HG02884 (cell line): ENCODE measurements at regions not wholly inside any gene's neighbourhood (a gene's known extent, or its start where the extent isn't known, plus 50 kb on each side); places are given as distances from the start of the nearest gene placed in this dataset.
"Not testable (repeated sequence)": the region's sequence is repeated elsewhere in the genome, so short reads cannot be mapped to it uniquely, and the experiment has no call there.

Experiments
- ATAC-seq: cut with Tn5 transposase; IDR thresholded peaks from one replicate; pipeline ENCODE4 v1.9.1; 2021; ENCODE audit warnings: mild to moderate bottlenecking, moderate library complexity; ENCODE audit not compliant: unreplicated experiment

- no peak for ATAC-seq
Observed at GRCh38 chr7:113610572-113610971, 308.2 kb downstream of the PPP1R3A start.

DNA sequence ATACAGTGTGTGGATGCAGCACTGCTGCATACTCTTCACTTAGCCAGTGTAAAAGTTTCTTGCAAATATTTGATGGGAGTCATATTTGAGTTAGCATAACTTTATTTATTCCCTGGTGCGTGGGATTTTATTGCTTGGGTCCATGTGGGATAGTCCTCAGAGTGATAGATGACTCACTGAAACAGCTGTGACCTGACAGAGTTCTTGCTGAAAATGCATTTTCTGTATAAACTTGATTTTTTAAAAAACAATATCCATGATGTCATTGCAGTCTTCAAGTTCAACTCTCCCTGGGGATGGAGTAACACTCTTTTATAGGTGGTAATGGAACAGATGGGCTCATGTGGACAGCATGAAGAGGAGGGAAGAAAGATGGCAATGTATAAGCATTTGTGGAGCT is 310.0 kb downstream of the PPP1R3A start:
- no peak for ATAC-seq

- no peak for ATAC-seq
Observed at GRCh38 chr7:113606325-113606724, 312.5 kb downstream of the PPP1R3A start.

GRCh38 chr7:113600428-113600827 is 318.4 kb downstream of the PPP1R3A start:
- not testable (repeated sequence) for ATAC-seq

DNA sequence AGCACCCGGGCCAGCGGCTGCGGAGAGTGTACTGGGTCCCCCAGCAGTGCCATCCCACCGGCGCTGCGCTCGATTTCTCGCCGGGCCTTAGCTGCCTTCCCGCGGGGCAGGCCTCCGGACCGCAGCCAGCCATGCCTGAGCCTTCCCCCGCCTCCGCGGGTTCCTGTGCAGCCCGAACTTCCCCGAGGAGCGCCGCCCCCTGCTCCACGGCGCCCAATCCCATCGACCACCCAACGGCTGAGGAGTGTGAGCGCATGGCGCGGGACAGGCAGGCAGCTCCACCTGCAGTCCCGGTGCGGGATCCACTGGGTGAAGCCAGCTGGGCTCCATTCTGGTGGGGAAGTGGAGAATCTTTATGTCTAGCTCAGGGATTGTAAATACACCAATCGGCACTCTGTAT is 325.4 kb downstream of the PPP1R3A start:
- ATAC-seq: not testable (repeated sequence)

DNA sequence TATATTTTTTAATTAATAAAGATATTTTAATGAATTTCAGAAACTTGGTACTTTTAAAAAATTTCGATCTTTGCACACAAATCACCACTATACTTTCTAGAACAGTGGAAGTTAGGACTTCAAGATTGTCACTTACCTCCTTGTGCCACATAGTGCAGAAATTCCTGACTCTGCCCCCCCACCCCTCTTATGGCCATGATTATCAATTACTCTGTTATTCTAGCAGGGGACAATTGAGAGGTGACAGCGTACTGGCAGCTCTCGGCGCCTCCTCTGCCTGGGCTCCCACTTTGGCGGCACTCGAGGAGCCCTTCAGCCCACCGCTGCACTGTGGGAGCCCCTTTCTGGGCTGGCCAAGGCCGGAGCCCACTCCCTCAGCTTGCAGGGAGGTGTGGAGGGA is 325.9 kb downstream of the PPP1R3A start:
- ATAC-seq: not testable (repeated sequence)

DNA sequence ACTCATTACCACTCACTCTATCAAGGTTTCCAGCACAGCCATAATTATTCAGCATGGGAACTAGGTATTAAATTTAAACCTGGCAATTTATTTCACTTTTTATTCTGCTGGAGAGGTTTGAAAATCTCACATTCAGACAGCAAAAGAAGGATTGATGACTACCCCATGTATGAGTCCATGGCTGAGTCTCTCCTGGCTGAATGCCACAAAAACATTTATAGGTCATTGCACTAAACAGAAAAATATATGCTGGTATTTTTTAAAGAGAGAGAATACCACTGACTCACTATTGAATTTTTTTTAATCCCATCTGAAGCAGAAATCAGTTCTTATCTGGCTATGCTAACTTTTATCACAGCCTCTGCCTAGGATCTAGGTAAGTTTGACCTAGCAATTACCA is 336.3 kb downstream of the PPP1R3A start:
- no peak for ATAC-seq

DNA sequence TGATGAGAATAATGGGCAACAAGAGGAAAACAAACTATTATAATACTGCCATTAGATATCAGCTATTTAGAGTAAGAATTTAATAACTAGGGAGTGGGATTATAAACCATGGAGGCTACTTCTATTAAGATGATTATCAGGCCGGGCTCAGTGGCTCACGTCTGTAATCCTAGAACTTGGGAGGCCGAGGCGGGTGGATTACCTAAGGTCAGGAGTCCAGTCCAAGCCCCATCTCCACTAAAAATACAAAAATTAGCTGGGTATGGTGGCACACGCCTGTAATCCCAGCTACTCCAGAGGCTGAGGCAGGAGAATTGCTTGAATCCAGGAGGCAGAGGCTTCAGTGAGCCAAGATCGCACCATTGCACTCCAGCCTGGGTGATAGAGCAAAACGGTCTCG is 355.6 kb downstream of the PPP1R3A start:
- ATAC-seq: not testable (repeated sequence)

- no peak for ATAC-seq
Observed at GRCh38 chr7:113562801-113563200, 356.0 kb downstream of the PPP1R3A start.

DNA sequence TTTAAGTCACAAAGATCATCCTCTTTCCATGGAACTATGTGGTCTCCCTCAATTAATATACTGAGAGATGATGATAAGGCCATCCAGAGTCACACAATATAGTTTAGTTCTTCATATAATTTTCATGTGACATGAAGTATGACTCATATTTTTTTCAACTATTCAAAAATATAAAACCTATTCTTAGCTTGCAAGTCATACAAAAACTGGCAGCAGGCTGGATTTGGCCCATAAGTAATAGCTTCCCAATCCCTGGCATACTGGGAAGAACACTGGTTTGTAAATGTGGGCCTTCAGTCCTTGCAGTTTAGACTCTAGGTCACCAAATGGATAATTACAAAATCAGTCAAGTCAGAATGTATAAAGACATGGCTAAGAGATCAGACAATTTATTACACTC is 356.6 kb downstream of the PPP1R3A start:
- no peak for ATAC-seq

DNA sequence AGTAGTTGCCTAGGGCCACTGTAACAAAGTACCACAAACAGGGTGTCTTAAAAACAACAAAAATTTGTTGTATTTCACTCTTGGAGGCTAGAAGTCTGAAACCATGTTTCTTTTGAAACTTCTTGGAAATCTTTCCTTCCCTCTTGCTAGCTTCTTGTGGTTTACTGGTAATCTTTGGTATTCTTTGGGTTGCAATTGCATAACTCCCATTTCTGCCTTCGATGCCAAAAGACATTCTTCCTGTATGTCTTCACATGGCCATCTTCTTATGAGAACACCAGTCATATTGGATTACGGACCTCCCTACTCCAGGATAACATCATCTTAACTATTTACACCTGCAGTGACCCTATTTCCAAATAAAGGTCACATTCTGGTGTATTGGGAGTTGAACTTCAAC is 357.4 kb downstream of the PPP1R3A start:
- ATAC-seq: no peak

DNA sequence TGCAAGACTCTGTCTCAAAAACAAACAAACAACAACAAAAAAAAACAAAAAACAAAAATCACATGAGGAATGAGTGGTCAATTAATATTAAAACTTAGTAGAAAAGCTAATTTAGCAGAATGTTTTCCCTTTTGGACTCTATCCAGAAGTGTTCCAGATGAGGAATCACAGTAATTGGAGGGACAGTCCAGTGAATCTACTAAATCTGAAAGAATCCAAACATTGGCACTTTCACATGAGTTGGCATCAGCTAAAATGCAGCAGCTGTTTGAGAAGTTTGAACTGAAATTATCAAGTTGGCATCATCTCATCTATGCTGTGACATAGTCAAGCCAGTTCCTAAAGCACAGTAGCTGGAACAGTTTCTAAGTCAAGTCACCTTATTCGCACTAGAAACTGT is 367.8 kb downstream of the PPP1R3A start:
- no peak for ATAC-seq

DNA sequence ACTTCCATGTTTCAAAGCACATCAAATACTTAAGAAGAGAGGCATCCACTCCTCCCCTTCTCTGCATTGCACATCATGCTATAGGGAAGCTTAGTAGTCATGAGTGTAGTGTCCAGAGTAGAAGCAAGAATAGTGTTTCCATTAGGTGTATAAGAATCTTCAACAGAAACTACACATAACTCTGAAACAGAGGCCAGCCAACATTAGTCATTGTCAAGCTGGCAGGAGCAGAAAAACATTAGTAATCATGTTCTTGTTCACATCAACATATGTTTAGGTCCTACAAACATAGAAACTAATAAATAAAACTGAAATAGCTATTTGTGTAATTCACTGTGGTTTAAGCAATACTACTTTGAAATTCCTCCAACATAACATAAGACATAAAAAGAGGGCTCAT is 370.2 kb downstream of the PPP1R3A start:
- ATAC-seq: no peak

DNA sequence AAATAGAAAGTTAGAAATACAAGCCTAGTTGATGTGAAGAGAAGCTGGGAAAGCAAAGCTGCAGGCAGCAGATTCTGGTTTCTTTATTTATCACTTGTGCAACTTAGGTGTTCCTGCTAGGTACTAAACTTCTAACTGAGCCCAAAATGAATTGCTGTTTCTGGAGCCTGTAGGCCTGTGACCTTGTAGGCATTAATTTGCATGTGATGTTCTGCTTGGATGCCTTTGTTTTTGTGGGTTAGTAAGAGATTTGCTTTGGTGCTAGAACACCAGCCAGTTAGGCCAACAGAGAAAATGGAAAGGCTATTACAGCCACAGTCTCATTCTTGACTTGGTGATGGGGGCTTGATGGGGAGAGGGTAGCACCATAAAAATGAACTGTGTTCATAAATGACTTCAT is 370.7 kb downstream of the PPP1R3A start:
- ATAC-seq: no peak

GRCh38 chr7:113521468-113521867 is 397.3 kb downstream of the PPP1R3A start:
- ATAC-seq: no peak

DNA sequence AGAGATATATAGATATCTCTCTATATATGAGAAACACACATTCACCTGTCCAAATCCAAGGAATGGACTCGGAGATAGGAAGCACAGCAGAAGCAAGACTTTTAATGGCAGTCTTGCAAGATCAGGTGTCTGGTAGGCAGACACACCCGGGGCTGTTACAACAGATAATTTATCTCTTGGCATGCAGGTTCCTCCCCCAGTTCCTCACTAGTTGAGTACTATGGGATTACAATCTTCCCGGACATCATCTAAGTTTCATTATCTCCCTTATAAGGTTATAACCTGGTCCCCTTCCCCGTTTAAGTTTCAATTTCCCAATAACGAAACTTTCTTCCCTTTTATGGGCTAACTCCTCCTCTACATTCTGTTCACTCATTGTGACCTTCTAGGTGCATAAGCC is 399.3 kb downstream of the PPP1R3A start:
- no peak for ATAC-seq

DNA sequence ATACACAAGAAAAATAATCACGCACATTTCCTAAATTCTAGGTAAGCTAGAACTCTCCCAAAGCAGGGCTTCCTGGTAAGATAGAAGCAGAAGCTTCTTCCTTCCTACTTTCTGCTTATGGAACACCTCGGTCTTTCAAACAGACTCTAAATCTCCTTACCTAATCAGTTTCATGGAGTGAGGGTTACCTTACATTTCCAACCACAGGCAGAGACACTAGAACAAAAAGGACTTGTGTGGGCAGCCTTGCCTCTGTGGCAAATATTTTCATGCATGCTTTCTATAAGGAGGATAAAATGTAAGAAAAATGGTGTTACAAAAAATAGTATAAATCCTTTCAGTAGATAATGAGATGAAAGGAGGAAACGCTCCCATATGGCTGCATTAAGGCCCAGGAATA is 386.3 kb upstream of the SMIM30 start:
- no peak for ATAC-seq

GRCh38 chr7:113504142-113504541 is 385.8 kb upstream of the SMIM30 start:
- no peak for ATAC-seq

DNA sequence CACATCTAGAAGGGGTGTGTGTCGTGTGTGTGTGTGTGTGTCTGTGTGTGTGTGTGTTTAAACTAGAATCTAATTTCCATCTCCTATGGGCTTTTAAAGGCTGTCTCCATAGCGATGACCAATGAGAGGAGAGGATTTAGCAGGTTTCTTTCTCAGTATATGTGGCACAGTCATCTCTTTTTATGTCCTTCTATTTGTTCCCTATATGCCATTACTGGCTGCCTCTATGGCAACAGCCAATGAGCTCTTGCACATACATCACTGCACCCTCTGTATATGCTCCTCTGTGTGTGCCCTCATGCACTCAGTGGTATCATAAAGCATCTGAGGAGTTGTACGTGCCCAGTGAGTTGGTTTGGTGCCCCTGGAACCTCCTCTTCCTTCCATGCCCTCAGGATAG is 378.2 kb upstream of the SMIM30 start:
- ATAC-seq: not testable (repeated sequence)

- ATAC-seq: not testable (repeated sequence)
Observed at GRCh38 chr7:113494797-113495566, 376.6 kb upstream of the SMIM30 start.

DNA sequence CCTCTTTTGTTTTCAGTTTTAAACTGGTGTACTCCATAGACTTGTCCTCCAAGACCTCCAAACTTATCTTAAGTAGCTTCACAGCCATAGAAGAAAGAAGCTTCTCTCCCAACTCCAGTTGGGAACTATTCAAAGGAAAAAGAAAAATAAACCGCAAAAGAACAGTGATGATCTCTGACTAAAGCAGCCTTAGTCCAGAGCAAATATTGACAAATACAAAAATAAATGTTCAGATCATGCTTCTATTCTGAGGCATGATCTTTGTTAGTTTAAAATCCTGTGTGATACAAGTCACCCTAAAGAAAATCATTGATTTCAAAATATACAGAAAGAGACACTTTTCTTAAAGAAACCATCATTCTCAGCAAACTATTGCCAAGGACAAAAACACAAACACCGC is 373.0 kb upstream of the SMIM30 start:
- ATAC-seq: no peak

DNA sequence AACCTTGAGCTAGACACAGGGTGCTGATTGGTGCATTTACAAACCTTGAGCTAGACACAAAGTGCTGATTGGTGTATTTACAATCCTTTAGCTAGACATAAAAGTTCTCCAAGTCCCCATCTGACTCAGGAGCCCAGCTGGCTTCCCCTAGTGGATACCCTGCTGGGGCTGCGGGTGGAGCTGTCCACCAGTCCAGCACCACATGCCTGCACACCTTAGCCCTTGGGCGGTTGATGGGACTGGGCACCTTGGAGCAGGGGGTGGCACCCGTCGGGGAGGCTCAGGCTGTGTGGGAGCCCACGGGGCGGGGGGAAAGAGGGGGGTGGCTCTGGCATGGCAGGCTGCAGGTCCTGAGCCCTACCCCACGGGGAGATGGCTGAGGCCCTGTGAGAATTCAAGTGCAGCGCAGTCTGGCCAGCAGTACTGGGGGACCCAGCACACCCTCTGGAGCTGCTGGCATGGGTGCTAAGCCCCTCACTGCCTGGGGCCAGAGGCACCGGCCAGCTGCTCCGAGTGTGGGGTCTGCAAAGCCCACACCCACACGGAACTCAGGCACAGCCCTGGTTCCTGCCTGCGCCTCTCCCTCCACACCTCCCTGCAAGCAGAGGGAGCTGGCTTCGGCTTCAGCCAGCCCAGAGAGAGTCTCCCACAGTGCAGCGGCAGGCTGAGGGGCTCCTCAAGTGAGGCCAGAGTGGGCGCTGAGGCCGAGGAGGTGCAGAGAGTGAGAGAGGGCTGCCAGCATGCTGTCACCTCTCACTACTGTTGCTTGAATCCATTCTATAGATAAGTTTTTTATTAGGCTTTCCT is 369.8 kb upstream of the SMIM30 start:
- ATAC-seq: no peak
